Gastroesophageal sphincter (tissue), 3 donors: ENCODE measurements at regions not wholly inside any gene's neighbourhood (a gene's known extent, or its start where the extent isn't known, plus 50 kb on each side); places are given as distances from the start of the nearest gene placed in this dataset.

Source experiments
- CTCF ChIP-seq, 4 experiments: fragments of 200-600 bp in 2 of 4; fragments of 450-650 bp in 2 of 4; sonication (generic) in 1 of 4; IDR thresholded peaks; one replicate each; pipeline ENCODE4 v1.5.1; 2017 to 2019; ENCODE audit warnings: antibody characterized with exemption in 4 of 4, mild to moderate bottlenecking in 2 of 4, moderate library complexity in 2 of 4
- EP300 ChIP-seq: sonication (generic); formaldehyde crosslinking; IDR thresholded peaks from one replicate; pipeline ENCODE4 v1.6.1; 2017; ENCODE audit warnings: antibody characterized with exemption, mild to moderate bottlenecking
- POLR2A ChIP-seq, 2 donors: fragments of 450-650 bp; IDR thresholded peaks; one replicate each; pipeline ENCODE4 v1.6.1; 2017; ENCODE audit warnings: antibody characterized with exemption in 2 of 2, mild to moderate bottlenecking in 2 of 2, moderate library complexity in 1 of 2
- POLR2AphosphoS5 ChIP-seq: sonication (generic); formaldehyde crosslinking; IDR thresholded peaks from one replicate; pipeline ENCODE4 v1.6.1; 2017; ENCODE audit warnings: antibody characterized with exemption

- no peak for TF ChIP-seq CTCF (IDR thresholded peaks at IDR 0.05)
- no peak for TF ChIP-seq POLR2AphosphoS5
- TF ChIP-seq POLR2A (IDR thresholded peaks at IDR 0.05) = no peak
- no peak for TF ChIP-seq EP300
Measured at GRCh38 chr9:126215486-126215885, 111.1 kb upstream of the MVB12B start.
